Uterus (tissue), 3 donors: ENCODE measurements at regions not wholly inside any gene's neighbourhood (a gene's known extent, or its start where the extent isn't known, plus 50 kb on each side); places are given as distances from the start of the nearest gene placed in this dataset.

ENCODE experiments used
- DNase-seq, 2 donors: peaks; one replicate each; pipeline ENCODE4 v3.0.0-alpha.2; 2019 to 2020
- H3K27ac ChIP-seq, 2 donors: fragments of 200-600 bp; sonication (generic); 1 replicate in 1 of 2; 2 replicates in 1 of 2; pipeline ENCODE4 v1.5.1; 2016 to 2018
- H3K27me3 ChIP-seq, 2 donors: fragments of 200-600 bp; sonication (generic); one replicate each; pipeline ENCODE4 v1.5.1; 2018 to 2019; ENCODE audit warnings: control low read depth in 1 of 2
- H3K36me3 ChIP-seq, 2 donors: fragments of 200-600 bp; sonication (generic); one replicate each; pipeline ENCODE4 v1.5.1; 2019; ENCODE audit warnings: control low read depth in 1 of 2
- H3K4me1 ChIP-seq, 2 donors: fragments of 200-600 bp; sonication (generic); one replicate each; pipeline ENCODE4 v1.5.1; 2018 to 2019; ENCODE audit warnings: control low read depth in 1 of 2
- H3K4me3 ChIP-seq, 2 donors: fragments of 200-600 bp; sonication (generic); 1 replicate in 1 of 2; 2 replicates in 1 of 2; pipeline ENCODE4 v1.5.1; 2018 to 2019; ENCODE audit warnings: mild to moderate bottlenecking in 1 of 2
- H3K9me3 ChIP-seq, 2 donors: fragments of 200-600 bp; sonication (generic); one replicate each; pipeline ENCODE4 v1.5.1; 2019; ENCODE audit warnings: control low read depth in 1 of 2
- POLR2A ChIP-seq, 2 donors: fragments of 450-650 bp; IDR thresholded peaks; one replicate each; pipeline ENCODE4 v1.6.1; 2016; ENCODE audit warnings: antibody characterized with exemption in 2 of 2, mild to moderate bottlenecking in 1 of 2, moderate library complexity in 1 of 2
- intact Hi-C: fragments of 100-400 bp; cut with DNase I; formaldehyde crosslinking; loops from one replicate; pipeline ENCODE4 v1.15.1; 2023; ENCODE audit warnings: low total_unique reads
- TF ChIP-seq, protein P1 (sequence below), 4 experiments: fragments of 200-600 bp in 2 of 4; fragments of 450-650 bp in 2 of 4; sonication (generic) in 2 of 4; IDR thresholded peaks; one replicate each; pipeline ENCODE4 v1.5.1; 2016 to 2019; ENCODE audit warnings: antibody characterized with exemption in 4 of 4, mild to moderate bottlenecking in 2 of 4, moderate library complexity in 1 of 4
- donor health status: DM: yes; HTN: yes; CAD: no.

DNA sequence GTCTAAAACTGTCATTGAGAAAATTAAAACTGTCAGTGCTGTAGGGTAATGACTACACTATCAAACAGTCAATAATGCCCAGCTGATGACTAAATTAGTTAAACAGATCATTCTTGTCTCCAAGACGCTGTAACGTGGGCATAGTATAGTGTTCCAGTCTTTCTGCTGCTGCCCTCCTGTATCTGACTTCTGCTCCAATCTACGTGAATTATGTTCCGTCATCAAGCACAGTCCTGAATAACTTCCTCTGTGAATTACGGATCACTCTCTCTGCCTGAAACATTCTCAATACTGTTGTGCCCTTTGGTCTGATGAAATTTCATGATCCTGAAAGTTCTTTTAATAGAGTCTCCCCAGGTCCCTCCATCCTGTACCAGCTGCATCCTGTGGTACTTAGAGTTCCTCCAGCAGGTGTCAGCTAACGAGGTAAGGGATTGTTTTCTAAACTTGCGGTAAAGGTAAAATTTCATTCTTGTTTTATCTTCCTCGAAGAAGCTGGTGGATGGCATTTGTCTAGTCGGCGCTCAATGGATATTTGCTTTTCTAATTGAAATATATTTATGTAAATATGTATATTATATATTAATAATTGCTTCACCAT is 393.5 kb upstream of the ADARB2 start:
- TF ChIP-seq, protein P1, sequence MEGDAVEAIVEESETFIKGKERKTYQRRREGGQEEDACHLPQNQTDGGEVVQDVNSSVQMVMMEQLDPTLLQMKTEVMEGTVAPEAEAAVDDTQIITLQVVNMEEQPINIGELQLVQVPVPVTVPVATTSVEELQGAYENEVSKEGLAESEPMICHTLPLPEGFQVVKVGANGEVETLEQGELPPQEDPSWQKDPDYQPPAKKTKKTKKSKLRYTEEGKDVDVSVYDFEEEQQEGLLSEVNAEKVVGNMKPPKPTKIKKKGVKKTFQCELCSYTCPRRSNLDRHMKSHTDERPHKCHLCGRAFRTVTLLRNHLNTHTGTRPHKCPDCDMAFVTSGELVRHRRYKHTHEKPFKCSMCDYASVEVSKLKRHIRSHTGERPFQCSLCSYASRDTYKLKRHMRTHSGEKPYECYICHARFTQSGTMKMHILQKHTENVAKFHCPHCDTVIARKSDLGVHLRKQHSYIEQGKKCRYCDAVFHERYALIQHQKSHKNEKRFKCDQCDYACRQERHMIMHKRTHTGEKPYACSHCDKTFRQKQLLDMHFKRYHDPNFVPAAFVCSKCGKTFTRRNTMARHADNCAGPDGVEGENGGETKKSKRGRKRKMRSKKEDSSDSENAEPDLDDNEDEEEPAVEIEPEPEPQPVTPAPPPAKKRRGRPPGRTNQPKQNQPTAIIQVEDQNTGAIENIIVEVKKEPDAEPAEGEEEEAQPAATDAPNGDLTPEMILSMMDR (IDR thresholded peaks at IDR 0.05) = no peak
- no peak for TF ChIP-seq POLR2A (IDR thresholded peaks at IDR 0.05)
- Histone ChIP-seq H3K27ac (no peak overlapping the region), H3K27me3 (no peaks in the 10 kb centered on the region), H3K36me3 (no peaks in the 10 kb centered on the region), H3K9me3 (no peaks in the 10 kb centered on the region), H3K4me1 (no peaks in the 10 kb centered on the region), H3K4me3 (no peak overlapping the region)
- intact Hi-C loops = no loop called here
- DNase-seq = no peak

DNA sequence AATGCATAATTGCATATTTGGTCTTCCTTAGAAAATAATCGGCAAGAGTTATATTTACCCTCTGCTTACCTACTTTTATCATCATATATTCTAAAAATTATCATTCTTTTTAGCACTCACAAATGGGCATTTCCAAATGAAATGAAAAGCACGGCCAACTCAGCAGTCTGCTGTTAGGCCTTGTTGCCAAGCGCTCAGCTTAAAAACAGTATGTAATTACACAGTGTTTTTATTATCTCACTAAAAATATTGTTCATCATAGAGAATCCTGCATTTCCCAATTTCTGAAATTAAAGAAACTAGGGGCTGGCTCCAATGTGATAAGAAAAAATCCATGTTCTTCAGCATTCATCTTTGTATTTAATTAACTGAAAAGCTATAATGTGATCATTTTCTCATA is 391.7 kb upstream of the ADARB2 start:
- H3K9me3 ChIP-seq = no peaks in the 10 kb centered on the region
- no peaks in the 10 kb centered on the region for H3K36me3 ChIP-seq
- no peak overlapping the region for H3K4me3 ChIP-seq
- TF ChIP-seq POLR2A (IDR thresholded peaks at IDR 0.05) = no peak
- TF ChIP-seq, protein P1 (IDR thresholded peaks at IDR 0.05) = no peak
- no peak for DNase-seq
- intact Hi-C loops = no loop called here
- H3K27me3 ChIP-seq = no peaks in the 10 kb centered on the region
- H3K4me1 ChIP-seq = no peaks in the 10 kb centered on the region
- H3K27ac ChIP-seq = no peak overlapping the region

DNA sequence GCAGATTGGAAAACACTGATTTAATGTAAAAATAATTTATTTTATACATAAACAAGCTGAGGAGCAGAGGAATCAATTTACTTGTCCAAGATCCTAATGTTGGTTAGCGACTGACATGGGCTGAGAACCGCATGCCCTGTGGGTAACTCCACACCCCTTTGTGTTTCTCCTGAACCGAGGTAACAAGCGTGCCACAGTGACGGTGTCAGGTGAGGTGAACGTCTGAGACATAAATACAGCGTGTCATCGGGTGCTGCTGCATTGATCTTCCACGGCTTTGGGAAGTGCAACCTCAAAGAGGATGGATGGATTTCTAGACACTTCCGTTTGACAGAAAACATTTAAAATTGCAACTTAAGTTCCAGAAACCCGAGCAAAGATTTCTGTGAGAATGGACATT is 386.8 kb upstream of the ADARB2 start:
- no peak overlapping the region for H3K27ac ChIP-seq

DNA sequence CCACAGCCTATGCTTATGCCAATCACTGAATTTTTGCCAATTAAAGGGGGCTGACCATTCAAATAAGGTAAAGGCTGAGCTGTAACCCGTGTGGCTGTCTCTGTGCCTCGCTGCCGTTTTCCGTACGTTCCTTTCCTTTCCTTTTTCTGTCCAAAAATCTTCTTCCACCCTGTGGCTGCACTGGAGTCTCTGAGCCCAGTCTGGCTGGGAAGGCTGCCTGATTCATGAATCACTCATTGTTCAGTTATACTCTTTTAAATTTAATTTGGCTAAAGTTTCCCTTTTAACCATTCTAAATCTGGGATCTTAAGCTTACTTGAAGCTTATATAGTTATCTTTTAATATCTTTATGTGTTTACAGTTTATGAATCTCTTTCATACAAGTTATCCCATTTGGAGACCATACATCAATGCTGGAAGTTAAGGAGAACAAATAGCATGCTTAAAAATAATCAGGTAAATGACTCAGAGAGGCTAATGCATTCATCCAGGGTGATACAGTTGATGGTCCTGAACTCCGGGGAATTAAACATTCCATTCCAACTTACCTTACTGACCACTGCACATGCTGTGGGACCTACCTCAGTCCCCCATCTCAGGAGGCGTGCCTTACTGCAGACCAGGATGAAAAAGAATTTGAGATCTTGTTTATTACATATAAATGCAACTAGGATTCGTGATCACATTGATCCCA is 385.3 kb upstream of the ADARB2 start:
- no peaks in the 10 kb centered on the region for H3K36me3 ChIP-seq
- H3K4me1 ChIP-seq = no peaks in the 10 kb centered on the region
- no peaks in the 10 kb centered on the region for H3K27me3 ChIP-seq
- no peaks in the 10 kb centered on the region for H3K9me3 ChIP-seq
- DNase-seq = no peak
- TF ChIP-seq POLR2A (IDR thresholded peaks at IDR 0.05) = no peak
- TF ChIP-seq, protein P1 (IDR thresholded peaks at IDR 0.05) = no peak
- no peak overlapping the region for H3K4me3 ChIP-seq
- H3K27ac ChIP-seq = no peak overlapping the region
- intact Hi-C loops = no loop called here

More for the DNA sequence above, 386.8 kb upstream of the ADARB2 start:
- Histone ChIP-seq H3K4me3 (no peak overlapping the region), H3K36me3 (no peaks in the 10 kb centered on the region), H3K9me3 (no peaks in the 10 kb centered on the region), H3K4me1 (no peaks in the 10 kb centered on the region), H3K27me3 (no peaks in the 10 kb centered on the region)
- intact Hi-C loops = no loop called here
- no peak for TF ChIP-seq POLR2A (IDR thresholded peaks at IDR 0.05)
- TF ChIP-seq, protein P1 (IDR thresholded peaks at IDR 0.05) = no peak
- DNase-seq = no peak

DNA sequence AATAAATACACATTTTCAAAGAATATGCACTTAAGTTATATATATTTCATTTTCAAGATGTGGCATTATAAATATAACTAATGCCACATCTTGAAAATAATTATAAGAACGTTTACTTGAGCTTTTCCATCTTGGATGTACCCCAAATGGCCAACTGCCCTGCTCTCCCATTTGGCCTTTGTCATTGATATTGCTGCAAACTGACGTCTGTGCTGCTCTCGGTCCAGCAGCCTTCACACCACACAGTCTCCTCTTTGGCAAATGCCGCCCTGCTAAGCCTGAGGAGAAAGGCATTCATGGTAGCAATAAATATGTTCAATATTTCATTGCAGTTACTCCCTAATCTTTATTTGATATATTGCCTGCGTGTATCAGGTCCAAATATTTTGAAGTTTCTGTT is 384.6 kb upstream of the ADARB2 start:
- no peaks in the 10 kb centered on the region for H3K9me3 ChIP-seq
- intact Hi-C loops = no loop called here
- TF ChIP-seq, protein P1 (IDR thresholded peaks at IDR 0.05) = no peak
- no peak for TF ChIP-seq POLR2A (IDR thresholded peaks at IDR 0.05)
- DNase-seq = no peak
- no peaks in the 10 kb centered on the region for H3K27me3 ChIP-seq
- no peak overlapping the region for H3K4me3 ChIP-seq
- H3K27ac ChIP-seq = no peak overlapping the region
- H3K4me1 ChIP-seq = no peaks in the 10 kb centered on the region
- no peaks in the 10 kb centered on the region for H3K36me3 ChIP-seq
